ENCODE measurements at regions not wholly inside any gene's neighbourhood (a gene's known extent, or its start where the extent isn't known, plus 50 kb on each side); places are given as distances from the start of the nearest gene placed in this dataset.

DNA sequence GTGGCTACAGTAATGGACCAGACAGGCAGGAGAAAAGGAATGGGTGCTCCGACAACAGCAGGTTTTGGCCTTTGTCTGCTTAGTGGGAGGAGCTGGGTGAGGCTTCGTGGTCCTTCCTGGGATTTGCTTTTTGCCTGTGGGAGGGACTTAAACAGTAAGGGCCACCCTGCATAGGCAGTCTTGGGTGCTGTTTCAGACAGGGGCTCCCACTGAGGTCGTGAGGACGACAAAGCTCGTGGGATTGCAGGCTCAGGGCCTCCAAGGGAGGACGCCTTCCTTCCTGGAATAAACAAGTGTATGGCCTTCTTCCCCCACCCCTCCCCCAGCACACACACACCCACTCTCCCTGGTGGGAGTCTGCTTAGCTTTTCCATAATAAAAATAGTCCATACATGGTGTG, 63.1 kb downstream of the FZD10 start:
- Histone ChIP-seq H2AK5ac (ENCODE audit: insufficient read length, low read length) (no peak overlapping the region), H3K27ac (ENCODE audit: insufficient read length, low read depth, low read length) (no peak overlapping the region), H4K5ac (ENCODE audit: insufficient read length, low read depth, low read length) (no peak overlapping the region), H3K4me2 (ENCODE audit: insufficient read depth, insufficient read length, low read length) (no peak overlapping the region), H2BK20ac (ENCODE audit: low read depth, low read length, poor library complexity, severe bottlenecking) (no peak overlapping the region), H3K18ac (ENCODE audit: insufficient read length, low read depth, low read length) (no peak overlapping the region), H2AFZ (ENCODE audit: low read length) (no peak overlapping the region), H2BK15ac (ENCODE audit: low read depth, low read length) (no peak overlapping the region), H3T11ph (ENCODE audit: low read length) (no peak overlapping the region), H4K20me1 (ENCODE audit: control insufficient read depth, insufficient read depth, insufficient read length) (no peaks in the 10 kb centered on the region), H3K27me3 (ENCODE audit: insufficient read depth, low read length) (peaks cover 22% of the 10 kb centered on the region; the same call in 1 of the 2 replicates), H3K9me3 (ENCODE audit: control insufficient read depth, low read depth, low read length) (no peaks in the 10 kb centered on the region), H4K91ac (ENCODE audit: insufficient read length, low read depth, low read length) (no peak overlapping the region), H3K79me1 (ENCODE audit: insufficient read depth, low read depth, low read length, poor library complexity, severe bottlenecking) (no peaks in the 10 kb centered on the region), H4K8ac (replicated peaks; ENCODE audit: insufficient read length, low read depth, low read length) (no peak overlapping the region), H3K14ac (ENCODE audit: insufficient read depth, low read length) (no peak overlapping the region), H3K23ac (ENCODE audit: insufficient read length, low read depth, low read length) (no peak overlapping the region), H3K4ac (ENCODE audit: low read depth, low read length) (no peak overlapping the region), H2BK120ac (ENCODE audit: low read depth, low read length, poor library complexity, severe bottlenecking) (no peak overlapping the region), H3K56ac (ENCODE audit: insufficient read length, low read depth, low read length) (no peak overlapping the region), H3K4me1 (ENCODE audit: insufficient read depth, low read length) (peaks cover 4% of the 10 kb centered on the region; the same call in 1 of the 2 replicates), H3K23me2 (ENCODE audit: insufficient read length, low read depth, low read length, poor library complexity, severe bottlenecking) (no peaks in the 10 kb centered on the region), H3K9ac (ENCODE audit: extremely low read depth, insufficient read length, low read length) (no peak overlapping the region), H2BK5ac (ENCODE audit: insufficient read length, low read length) (no peak overlapping the region), H3K79me2 (ENCODE audit: insufficient read depth, low read length) (no peaks in the 10 kb centered on the region), H2BK12ac (ENCODE audit: insufficient read length, low read depth, low read length) (no peak overlapping the region)
- no peak overlapping the region for H3K4me3 Mint-ChIP-seq
- WGBS (ENCODE audit: extremely low coverage, insufficient read length, low lambda C conversion rate) = no CpG with 5 or more reads among the region's 6 CpGs
- H3K27me3 Mint-ChIP-seq (ENCODE audit: low read depth) = peaks cover 8% of the 10 kb centered on the region
- no peak for DNase-seq
- H3K36me3 Mint-ChIP-seq (ENCODE audit: insufficient read depth in 1 of 3, low read depth in 3 of 3) = peaks cover 2 to 6% (median 5%) of the 10 kb centered on the region in 3 experiments; a peak in 4 of 7 replicates
- peaks cover 25 to 32% of the 10 kb centered on the region in 2 experiments for H3K4me1 Mint-ChIP-seq
- H3K9me3 Mint-ChIP-seq = peaks cover 16 to 23% of the 10 kb centered on the region in 2 experiments
- no peak overlapping the region for H3K27ac Mint-ChIP-seq
- TF ChIP-seq, protein P1, sequence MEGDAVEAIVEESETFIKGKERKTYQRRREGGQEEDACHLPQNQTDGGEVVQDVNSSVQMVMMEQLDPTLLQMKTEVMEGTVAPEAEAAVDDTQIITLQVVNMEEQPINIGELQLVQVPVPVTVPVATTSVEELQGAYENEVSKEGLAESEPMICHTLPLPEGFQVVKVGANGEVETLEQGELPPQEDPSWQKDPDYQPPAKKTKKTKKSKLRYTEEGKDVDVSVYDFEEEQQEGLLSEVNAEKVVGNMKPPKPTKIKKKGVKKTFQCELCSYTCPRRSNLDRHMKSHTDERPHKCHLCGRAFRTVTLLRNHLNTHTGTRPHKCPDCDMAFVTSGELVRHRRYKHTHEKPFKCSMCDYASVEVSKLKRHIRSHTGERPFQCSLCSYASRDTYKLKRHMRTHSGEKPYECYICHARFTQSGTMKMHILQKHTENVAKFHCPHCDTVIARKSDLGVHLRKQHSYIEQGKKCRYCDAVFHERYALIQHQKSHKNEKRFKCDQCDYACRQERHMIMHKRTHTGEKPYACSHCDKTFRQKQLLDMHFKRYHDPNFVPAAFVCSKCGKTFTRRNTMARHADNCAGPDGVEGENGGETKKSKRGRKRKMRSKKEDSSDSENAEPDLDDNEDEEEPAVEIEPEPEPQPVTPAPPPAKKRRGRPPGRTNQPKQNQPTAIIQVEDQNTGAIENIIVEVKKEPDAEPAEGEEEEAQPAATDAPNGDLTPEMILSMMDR (conservative IDR thresholded peaks at IDR 0.05) = no peak

All from H9 (cell line).